ENCODE measurements at regions not wholly inside any gene's neighbourhood (a gene's known extent, or its start where the extent isn't known, plus 50 kb on each side); places are given as distances from the start of the nearest gene placed in this dataset.

DNA sequence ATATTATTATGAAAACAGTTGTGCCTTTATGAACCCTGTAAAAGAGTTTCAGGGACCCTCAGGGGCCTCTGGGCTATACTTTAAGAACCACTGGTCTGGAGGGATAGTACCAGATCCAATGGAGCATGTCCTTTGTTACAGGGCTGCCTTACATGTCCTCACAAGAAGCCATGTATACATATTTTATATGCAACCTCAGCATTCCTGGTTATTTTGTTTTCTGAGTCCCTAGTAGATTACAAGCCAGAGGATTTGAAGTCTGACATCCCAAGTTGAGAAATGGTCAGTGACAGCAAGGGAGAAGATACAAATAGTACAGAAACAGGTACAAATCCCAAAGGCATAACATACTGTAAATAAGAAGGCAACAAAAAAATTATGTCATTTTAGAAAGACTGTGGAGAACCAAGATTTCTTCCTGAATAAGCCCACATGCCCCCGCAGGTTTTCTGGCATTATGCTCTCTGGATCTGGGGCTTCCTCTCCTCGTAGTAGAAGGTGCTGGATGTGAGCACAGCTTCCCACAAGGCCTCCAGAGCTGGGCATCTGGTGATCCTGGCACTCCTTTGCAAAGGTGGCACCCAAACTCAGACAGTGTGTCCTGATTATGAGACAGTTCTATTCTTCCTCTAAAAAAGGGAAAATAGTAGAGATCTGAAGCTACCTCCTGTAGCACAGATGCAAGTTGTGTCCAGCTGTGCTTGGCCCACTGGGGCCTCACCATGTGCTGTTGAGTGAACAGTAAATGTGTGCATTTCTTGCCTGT lies 114.0 kb downstream of the NR1D2 start:
- TF ChIP-seq, protein P1, sequence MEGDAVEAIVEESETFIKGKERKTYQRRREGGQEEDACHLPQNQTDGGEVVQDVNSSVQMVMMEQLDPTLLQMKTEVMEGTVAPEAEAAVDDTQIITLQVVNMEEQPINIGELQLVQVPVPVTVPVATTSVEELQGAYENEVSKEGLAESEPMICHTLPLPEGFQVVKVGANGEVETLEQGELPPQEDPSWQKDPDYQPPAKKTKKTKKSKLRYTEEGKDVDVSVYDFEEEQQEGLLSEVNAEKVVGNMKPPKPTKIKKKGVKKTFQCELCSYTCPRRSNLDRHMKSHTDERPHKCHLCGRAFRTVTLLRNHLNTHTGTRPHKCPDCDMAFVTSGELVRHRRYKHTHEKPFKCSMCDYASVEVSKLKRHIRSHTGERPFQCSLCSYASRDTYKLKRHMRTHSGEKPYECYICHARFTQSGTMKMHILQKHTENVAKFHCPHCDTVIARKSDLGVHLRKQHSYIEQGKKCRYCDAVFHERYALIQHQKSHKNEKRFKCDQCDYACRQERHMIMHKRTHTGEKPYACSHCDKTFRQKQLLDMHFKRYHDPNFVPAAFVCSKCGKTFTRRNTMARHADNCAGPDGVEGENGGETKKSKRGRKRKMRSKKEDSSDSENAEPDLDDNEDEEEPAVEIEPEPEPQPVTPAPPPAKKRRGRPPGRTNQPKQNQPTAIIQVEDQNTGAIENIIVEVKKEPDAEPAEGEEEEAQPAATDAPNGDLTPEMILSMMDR (IDR thresholded peaks at IDR 0.05), result no peak
- no peak for TF ChIP-seq POLR2A (IDR thresholded peaks at IDR 0.05)

Data from thyroid gland (tissue), 4 donors.